Left lung (tissue), 4 donors: ENCODE measurements at regions not wholly inside any gene's neighbourhood (a gene's known extent, or its start where the extent isn't known, plus 50 kb on each side); places are given as distances from the start of the nearest gene placed in this dataset.

Experiments
- ATAC-seq: fragments of 200-7000 bp; cut with Tn5 transposase; one replicate; pipeline ENCODE4 v1.9.1; 2020; ENCODE audit warnings: moderate library complexity
- DNase-seq, 4 donors: peaks; one replicate each; pipeline ENCODE4 v3.0.0-alpha.2; 2013 to 2020
- H3K27ac ChIP-seq, 2 donors: fragments of 200-600 bp; sonication (generic) in 1 of 2; one replicate each; pipeline versions ENCODE4 v1.5.0 to v1.8.0; 2020 to 2021
- H3K27me3 ChIP-seq, 2 donors: fragments of 200-600 bp; sonication (generic) in 1 of 2; one replicate each; pipeline versions ENCODE4 v1.5.0 to v1.8.0; 2020 to 2021
- H3K36me3 ChIP-seq, 2 donors: fragments of 200-600 bp; sonication (generic) in 1 of 2; one replicate each; pipeline versions ENCODE4 v1.5.0 to v1.8.0; 2020 to 2021
- H3K4me1 ChIP-seq, 2 donors: fragments of 200-600 bp; one replicate each; pipeline ENCODE4 v1.8.0; 2021
- H3K4me3 ChIP-seq, 2 donors: fragments of 200-600 bp; sonication (generic) in 1 of 2; one replicate each; pipeline versions ENCODE4 v1.5.0 to v1.8.0; 2020 to 2021; ENCODE audit warnings: mild to moderate bottlenecking in 1 of 2
- H3K9me3 ChIP-seq, 2 donors: fragments of 200-600 bp; sonication (generic) in 1 of 2; one replicate each; pipeline versions ENCODE4 v1.5.0 to v1.8.0; 2020 to 2021
- intact Hi-C, 2 donors: fragments of 100-400 bp; cut with DNase I; formaldehyde crosslinking; loops; one replicate each; pipeline versions ENCODE4 v1.11.2 to v1.14.2; 2022
- TF ChIP-seq, protein P1 (sequence below), 2 donors: fragments of 200-600 bp; sonication (generic) in 1 of 2; IDR thresholded peaks; one replicate each; pipeline versions ENCODE4 v1.5.0 to v1.8.0; 2021; ENCODE audit warnings: antibody characterized with exemption in 2 of 2
- donor health status: DM: no; HTN: yes; CAD: no.
- donor health status: DM: no; HTN: no; CAD: no.

DNA sequence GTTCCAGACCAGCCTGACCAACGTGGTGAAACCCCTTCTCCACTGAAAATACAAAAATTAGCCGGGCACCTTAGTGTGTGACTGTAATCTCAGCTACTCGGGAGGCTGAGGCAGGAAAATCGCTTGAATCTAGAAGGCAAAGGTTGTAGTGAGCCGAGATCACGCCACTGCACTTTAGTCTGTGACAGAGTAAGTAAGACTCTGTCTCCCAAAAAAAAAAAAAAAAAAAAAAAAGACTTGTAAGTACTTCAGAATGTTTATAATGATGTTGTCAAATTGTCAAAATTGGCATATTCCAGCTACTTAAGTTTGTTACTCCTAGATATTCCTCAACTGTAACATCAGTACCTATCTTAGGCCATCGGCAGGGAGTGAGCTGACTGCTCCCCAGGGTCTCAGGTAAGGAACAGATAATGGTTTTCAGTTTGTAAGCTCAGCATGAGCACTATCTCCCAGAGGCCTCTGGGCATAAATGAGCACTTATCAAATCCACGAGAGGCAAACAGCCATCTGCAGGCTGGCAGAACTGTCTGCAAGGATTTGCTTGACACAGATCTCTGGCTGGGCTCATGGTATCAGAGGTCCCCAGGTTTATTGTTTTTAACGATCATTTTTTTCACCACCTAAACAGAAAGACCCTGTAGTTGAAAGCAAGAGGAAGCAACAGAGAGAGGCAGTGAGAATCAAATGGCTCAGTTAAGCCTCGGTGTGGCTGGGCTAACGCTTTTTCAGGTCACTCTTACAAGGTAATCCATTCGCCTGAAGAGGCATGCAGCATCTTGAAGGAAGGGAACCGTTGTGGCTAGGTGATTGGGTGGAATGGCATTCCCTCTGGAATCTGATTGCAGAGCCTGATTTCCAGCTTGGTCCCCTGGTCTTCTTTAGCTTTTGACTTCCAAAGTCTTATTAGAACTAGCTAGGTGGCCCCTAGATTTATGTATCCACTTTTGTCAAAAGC is 115.9 kb downstream of the LY86 start:
- Histone ChIP-seq H3K27ac (no peak overlapping the region), H3K27me3 (no peaks in the 10 kb centered on the region), H3K36me3 (no peaks in the 10 kb centered on the region), H3K4me1 (peaks cover 9 to 55% of the 10 kb centered on the region in 2 donors), H3K9me3 (no peaks in the 10 kb centered on the region), H3K4me3 (no peak overlapping the region)
- DNase-seq: no peak
- TF ChIP-seq, protein P1, sequence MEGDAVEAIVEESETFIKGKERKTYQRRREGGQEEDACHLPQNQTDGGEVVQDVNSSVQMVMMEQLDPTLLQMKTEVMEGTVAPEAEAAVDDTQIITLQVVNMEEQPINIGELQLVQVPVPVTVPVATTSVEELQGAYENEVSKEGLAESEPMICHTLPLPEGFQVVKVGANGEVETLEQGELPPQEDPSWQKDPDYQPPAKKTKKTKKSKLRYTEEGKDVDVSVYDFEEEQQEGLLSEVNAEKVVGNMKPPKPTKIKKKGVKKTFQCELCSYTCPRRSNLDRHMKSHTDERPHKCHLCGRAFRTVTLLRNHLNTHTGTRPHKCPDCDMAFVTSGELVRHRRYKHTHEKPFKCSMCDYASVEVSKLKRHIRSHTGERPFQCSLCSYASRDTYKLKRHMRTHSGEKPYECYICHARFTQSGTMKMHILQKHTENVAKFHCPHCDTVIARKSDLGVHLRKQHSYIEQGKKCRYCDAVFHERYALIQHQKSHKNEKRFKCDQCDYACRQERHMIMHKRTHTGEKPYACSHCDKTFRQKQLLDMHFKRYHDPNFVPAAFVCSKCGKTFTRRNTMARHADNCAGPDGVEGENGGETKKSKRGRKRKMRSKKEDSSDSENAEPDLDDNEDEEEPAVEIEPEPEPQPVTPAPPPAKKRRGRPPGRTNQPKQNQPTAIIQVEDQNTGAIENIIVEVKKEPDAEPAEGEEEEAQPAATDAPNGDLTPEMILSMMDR (IDR thresholded peaks at IDR 0.05): no peak
- intact Hi-C loops: no loop called here
- ATAC-seq: no peak

DNA sequence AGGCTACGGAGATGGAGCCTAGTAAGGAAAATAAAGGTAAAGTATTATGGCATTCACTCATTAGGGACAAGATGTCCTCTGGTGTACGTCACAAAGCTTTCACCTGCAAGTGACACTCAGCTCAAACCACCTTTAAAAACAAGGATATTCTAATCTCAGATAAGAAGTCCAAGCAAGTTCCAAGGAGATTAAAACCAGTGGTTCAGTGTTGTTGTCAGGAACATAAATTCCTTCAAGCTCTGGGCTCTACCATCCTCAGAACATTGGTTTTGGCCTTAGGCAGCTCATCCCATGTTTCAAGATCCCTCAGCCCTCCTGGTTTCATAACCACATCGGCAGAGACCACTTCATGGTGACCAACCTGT is 116.5 kb downstream of the LY86 start:
- ATAC-seq (no peak), DNase-seq (no peak)
- intact Hi-C loops: no loop called here
- TF ChIP-seq, protein P1 (IDR thresholded peaks at IDR 0.05): no peak
- Histone ChIP-seq H3K27ac (no peak overlapping the region), H3K4me1 (peaks cover 2 to 49% of the 10 kb centered on the region in 2 donors), H3K27me3 (no peaks in the 10 kb centered on the region), H3K4me3 (no peak overlapping the region), H3K36me3 (no peaks in the 10 kb centered on the region), H3K9me3 (no peaks in the 10 kb centered on the region)

DNA sequence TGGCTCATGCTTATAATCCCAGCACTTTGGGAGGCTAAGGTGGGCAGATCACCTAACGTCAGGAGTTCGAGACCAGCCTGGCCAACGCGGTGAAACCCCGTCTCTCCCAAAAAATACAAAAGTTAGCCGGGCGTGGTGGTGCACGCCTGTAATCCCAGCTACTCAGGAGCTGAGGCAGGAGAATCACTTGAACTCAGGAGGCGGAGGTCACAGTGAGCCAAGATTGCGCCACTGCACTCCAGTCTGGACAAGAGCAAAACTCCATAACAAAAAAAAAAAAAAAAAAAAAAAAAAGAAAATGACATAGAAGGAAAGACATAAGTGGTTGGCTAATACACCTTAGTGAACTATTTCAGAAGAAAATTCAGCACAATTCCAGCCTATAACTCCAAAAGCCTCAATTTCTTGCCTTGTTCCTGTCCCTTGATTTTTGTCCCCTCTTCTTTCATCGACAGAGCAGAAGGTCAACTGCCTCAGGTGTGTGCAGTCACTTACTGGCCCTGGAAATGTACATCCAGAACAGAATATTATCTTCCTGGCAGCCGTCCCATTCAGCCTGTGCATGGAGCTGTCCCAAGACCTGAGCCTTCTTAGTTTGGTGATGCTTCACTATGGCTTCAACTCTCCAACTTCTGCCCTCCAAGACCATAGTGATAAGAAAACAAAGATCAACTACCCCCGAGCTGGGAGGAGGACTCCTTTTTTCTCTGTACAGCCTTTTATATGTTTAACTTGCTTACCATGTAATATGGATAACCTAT is 117.6 kb downstream of the LY86 start:
- DNase-seq: no peak
- intact Hi-C loops: no loop called here
- no peak overlapping the region for H3K4me3 ChIP-seq
- peak; percentile 38 for ATAC-seq
- H3K27me3 ChIP-seq: no peaks in the 10 kb centered on the region
- H3K27ac ChIP-seq: no peak overlapping the region
- no peaks in the 10 kb centered on the region for H3K36me3 ChIP-seq
- H3K4me1 ChIP-seq: peaks cover 0 to 38% of the 10 kb centered on the region in 2 donors
- no peaks in the 10 kb centered on the region for H3K9me3 ChIP-seq
- TF ChIP-seq, protein P1 (IDR thresholded peaks at IDR 0.05): no peak

DNA sequence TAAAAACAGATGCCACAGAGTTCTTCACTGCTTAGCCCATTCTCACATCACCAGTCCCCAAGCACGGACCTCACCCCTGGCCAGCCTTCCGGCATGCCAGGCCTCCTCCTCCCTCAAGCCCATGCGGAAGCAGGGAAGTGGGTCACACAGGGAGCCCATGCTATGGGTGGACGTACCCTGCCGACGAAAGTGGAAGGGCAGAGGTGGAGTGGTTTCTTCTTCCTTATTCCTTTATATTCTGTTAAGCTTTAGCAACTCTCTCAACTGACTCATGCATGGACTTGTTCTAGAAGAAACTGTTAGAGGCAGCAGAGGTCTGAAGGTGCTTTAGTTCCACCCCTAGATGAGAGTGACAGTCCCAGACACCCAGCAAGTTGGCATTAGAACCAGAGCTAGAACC is 118.6 kb downstream of the LY86 start:
- Histone ChIP-seq H3K27ac (peak overlapping the region in 1 of 2 donors; percentile 55), H3K27me3 (no peaks in the 10 kb centered on the region), H3K9me3 (no peaks in the 10 kb centered on the region), H3K4me1 (peaks cover 0 to 38% of the 10 kb centered on the region in 2 donors), H3K36me3 (no peaks in the 10 kb centered on the region), H3K4me3 (no peak overlapping the region)
- ATAC-seq: peak; percentile 37
- intact Hi-C loops: no loop called here
- TF ChIP-seq, protein P1 (IDR thresholded peaks at IDR 0.05): no peak
- no peak for DNase-seq

DNA sequence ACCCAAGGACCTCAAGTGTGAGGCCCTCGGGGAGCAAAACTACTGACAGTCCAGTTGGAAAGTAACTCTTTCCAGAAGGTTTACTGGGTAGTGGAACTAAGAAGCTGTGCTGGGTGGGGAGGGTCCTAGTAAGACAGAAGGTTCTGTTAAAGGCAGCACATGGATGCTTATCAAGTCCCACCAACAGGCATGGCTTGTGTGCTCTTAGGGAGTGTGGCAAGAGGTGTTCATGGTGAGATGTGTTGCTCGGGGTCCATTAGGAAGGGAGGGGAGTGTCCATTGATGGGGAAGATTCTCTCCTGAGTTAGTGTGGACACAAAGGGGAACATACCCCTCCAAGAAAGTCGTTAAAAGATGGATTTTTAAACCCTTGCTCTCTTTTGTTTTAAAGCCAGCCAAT is 120.6 kb downstream of the LY86 start:
- intact Hi-C loops: no loop called here
- no peaks in the 10 kb centered on the region for H3K36me3 ChIP-seq
- TF ChIP-seq, protein P1 (IDR thresholded peaks at IDR 0.05): no peak
- no peaks in the 10 kb centered on the region for H3K27me3 ChIP-seq
- no peak for DNase-seq
- H3K27ac ChIP-seq: no peak overlapping the region
- no peak for ATAC-seq
- H3K4me3 ChIP-seq: no peak overlapping the region
- H3K4me1 ChIP-seq: peaks cover 13 to 51% of the 10 kb centered on the region in 2 donors
- no peaks in the 10 kb centered on the region for H3K9me3 ChIP-seq
